BE2C (cell line): ENCODE measurements at regions not wholly inside any gene's neighbourhood (a gene's known extent, or its start where the extent isn't known, plus 50 kb on each side); places are given as distances from the start of the nearest gene placed in this dataset.

Experiments
- DNase-seq: peaks from one replicate; pipeline ENCODE4 v3.0.0-alpha.2; 2020
- H3K27me3 ChIP-seq: fragments of 250-450 bp; sonication (Bioruptor Pico); 2 replicates; pipeline ENCODE4 v1.5.1; 2020; ENCODE audit warnings: mild to moderate bottlenecking
- H3K36me3 ChIP-seq: fragments of 250-450 bp; sonication (Bioruptor Pico); 2 replicates; pipeline ENCODE4 v1.5.1; 2020; ENCODE audit warnings: mild to moderate bottlenecking
- H3K4me1 ChIP-seq: fragments of 250-450 bp; sonication (Bioruptor Pico); 2 replicates; pipeline ENCODE4 v1.5.1; 2020
- H3K4me3 ChIP-seq: 2 replicates; pipeline ENCODE4 v1.5.1; 2011; ENCODE audit warnings: low read depth, low read length
- H3K9me3 ChIP-seq: fragments of 250-450 bp; sonication (Bioruptor Pico); 2 replicates; pipeline ENCODE4 v1.5.1; 2020
- CTCF ChIP-seq: IDR thresholded peaks from 2 replicates; pipeline ENCODE4 v1.5.1; 2012; ENCODE audit warnings: mild to moderate bottlenecking, low read depth, low read length

- no peak for TF ChIP-seq CTCF
- no peaks in the 10 kb centered on the region for H3K36me3 ChIP-seq
- no peak overlapping the region for H3K4me3 ChIP-seq
- H3K27me3 ChIP-seq = peaks cover 4% of the 10 kb centered on the region; the same call in 1 of the 2 replicates
- no peaks in the 10 kb centered on the region for H3K9me3 ChIP-seq
- H3K4me1 ChIP-seq = no peaks in the 10 kb centered on the region
- no peak for DNase-seq
Measured at GRCh38 chr3:137199678-137200077, 241.9 kb downstream of the IL20RB start.

- H3K27me3 ChIP-seq = peaks cover 4% of the 10 kb centered on the region; the same call in 1 of the 2 replicates
- H3K4me3 ChIP-seq = no peak overlapping the region
- H3K36me3 ChIP-seq = no peaks in the 10 kb centered on the region
- H3K4me1 ChIP-seq = no peaks in the 10 kb centered on the region
- H3K9me3 ChIP-seq = no peaks in the 10 kb centered on the region
- no peak for TF ChIP-seq CTCF
- DNase-seq = no peak
Measured at GRCh38 chr3:137201066-137201465, 243.3 kb downstream of the IL20RB start.

- Histone ChIP-seq H3K27me3 (peaks cover 4% of the 10 kb centered on the region; the same call in 1 of the 2 replicates), H3K4me3 (no peak overlapping the region), H3K9me3 (no peaks in the 10 kb centered on the region), H3K36me3 (no peaks in the 10 kb centered on the region), H3K4me1 (no peaks in the 10 kb centered on the region)
- no peak for DNase-seq
- no peak for TF ChIP-seq CTCF
Measured at GRCh38 chr3:137202941-137203340, 245.2 kb downstream of the IL20RB start.

- H3K9me3 ChIP-seq = no peaks in the 10 kb centered on the region
- no peak overlapping the region for H3K4me3 ChIP-seq
- no peaks in the 10 kb centered on the region for H3K36me3 ChIP-seq
- H3K27me3 ChIP-seq = peaks cover 4% of the 10 kb centered on the region; the same call in 1 of the 2 replicates
- DNase-seq = no peak
- H3K4me1 ChIP-seq = no peaks in the 10 kb centered on the region
- TF ChIP-seq CTCF = no peak
Measured at GRCh38 chr3:137204409-137204808, 246.6 kb downstream of the IL20RB start.

GRCh38 chr3:137205394-137206045 lies 247.7 kb downstream of the IL20RB start:
- Histone ChIP-seq H3K36me3 (no peaks in the 10 kb centered on the region), H3K4me3 (no peak overlapping the region), H3K9me3 (no peaks in the 10 kb centered on the region), H3K27me3 (no peaks in the 10 kb centered on the region), H3K4me1 (no peaks in the 10 kb centered on the region)
- TF ChIP-seq CTCF = no peak
- DNase-seq = no peak

GRCh38 chr3:137207616-137208015 lies 249.8 kb downstream of the IL20RB start:
- no peaks in the 10 kb centered on the region for H3K36me3 ChIP-seq
- no peak overlapping the region for H3K4me3 ChIP-seq
- TF ChIP-seq CTCF = no peak
- H3K4me1 ChIP-seq = no peaks in the 10 kb centered on the region
- no peak for DNase-seq
- H3K27me3 ChIP-seq = 0 out of 2 replicates have a peak, but pooled peaks cover 4% of the 10 kb centered on the region
- no peaks in the 10 kb centered on the region for H3K9me3 ChIP-seq
